ENCODE measurements at regions not wholly inside any gene's neighbourhood (a gene's known extent, or its start where the extent isn't known, plus 50 kb on each side); places are given as distances from the start of the nearest gene placed in this dataset.

DNA sequence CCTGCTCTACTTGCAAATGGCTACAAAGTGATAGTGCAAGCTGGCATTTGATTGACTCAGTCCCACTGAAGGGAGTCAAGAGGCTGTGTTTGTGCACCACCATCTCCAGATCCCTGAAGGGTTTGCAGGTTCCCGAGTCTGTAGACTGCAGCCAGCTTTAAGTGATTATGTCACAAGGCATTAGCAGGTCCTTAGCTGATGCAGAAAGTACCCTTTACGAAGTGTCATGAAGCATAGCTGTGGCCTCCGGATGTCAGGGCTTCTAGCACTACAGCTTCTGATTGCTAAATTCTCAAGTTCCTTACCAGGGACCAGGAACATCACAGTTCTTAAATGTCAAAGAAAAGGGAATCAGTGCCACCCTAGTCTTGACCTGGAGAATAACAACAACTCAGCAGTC is 311.3 kb upstream of the TRPC7 start:
- TF ChIP-seq, protein P1, sequence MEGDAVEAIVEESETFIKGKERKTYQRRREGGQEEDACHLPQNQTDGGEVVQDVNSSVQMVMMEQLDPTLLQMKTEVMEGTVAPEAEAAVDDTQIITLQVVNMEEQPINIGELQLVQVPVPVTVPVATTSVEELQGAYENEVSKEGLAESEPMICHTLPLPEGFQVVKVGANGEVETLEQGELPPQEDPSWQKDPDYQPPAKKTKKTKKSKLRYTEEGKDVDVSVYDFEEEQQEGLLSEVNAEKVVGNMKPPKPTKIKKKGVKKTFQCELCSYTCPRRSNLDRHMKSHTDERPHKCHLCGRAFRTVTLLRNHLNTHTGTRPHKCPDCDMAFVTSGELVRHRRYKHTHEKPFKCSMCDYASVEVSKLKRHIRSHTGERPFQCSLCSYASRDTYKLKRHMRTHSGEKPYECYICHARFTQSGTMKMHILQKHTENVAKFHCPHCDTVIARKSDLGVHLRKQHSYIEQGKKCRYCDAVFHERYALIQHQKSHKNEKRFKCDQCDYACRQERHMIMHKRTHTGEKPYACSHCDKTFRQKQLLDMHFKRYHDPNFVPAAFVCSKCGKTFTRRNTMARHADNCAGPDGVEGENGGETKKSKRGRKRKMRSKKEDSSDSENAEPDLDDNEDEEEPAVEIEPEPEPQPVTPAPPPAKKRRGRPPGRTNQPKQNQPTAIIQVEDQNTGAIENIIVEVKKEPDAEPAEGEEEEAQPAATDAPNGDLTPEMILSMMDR (IDR thresholded peaks at IDR 0.05) = no peak
- TF ChIP-seq POLR2A (IDR thresholded peaks at IDR 0.05) (no peak), POLR2AphosphoS5 (IDR thresholded peaks at IDR 0.05) (no peak)
- no peaks in the 10 kb centered on the region for H3K4me1 ChIP-seq
- intact Hi-C loops (cut with DNase I; ENCODE audit: low total_unique reads) = no loop called here
- H3K9me3 ChIP-seq = no peaks in the 10 kb centered on the region
- DNase-seq (ENCODE audit: low spot score in 2 of 2) = no peak
- H3K27ac ChIP-seq = no peak overlapping the region
- no peaks in the 10 kb centered on the region for H3K27me3 ChIP-seq
- H3K36me3 ChIP-seq = no peaks in the 10 kb centered on the region
- H3K4me3 ChIP-seq = no peak overlapping the region

DNA sequence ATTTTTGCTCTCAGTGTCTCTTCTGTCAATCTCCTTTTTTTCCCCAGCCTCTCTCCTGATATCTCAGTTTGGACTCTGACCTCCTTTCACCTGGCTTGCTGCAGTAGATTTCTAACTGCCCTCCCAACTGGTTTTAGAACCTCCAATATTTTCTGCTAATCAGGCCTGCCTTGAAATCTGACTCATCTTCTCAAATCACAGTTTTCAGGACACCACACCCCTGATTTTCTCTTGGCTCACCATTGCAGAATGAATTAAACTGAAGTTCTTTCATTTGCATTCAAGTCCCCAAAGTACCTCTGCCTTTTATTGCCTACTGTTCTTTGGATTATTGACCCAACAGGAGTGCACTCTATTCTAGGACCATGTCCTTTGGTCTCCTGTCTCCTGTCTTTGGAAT is 310.4 kb upstream of the TRPC7 start:
- no peak overlapping the region for H3K27ac ChIP-seq
- no peak for DNase-seq (ENCODE audit: low spot score in 2 of 2)
- no peaks in the 10 kb centered on the region for H3K9me3 ChIP-seq
- intact Hi-C loops (cut with DNase I; ENCODE audit: low total_unique reads) = no loop called here
- no peaks in the 10 kb centered on the region for H3K27me3 ChIP-seq
- TF ChIP-seq POLR2AphosphoS5 (IDR thresholded peaks at IDR 0.05) = no peak
- TF ChIP-seq, protein P1 (IDR thresholded peaks at IDR 0.05) = no peak
- no peak for TF ChIP-seq POLR2A (IDR thresholded peaks at IDR 0.05)
- H3K36me3 ChIP-seq = no peaks in the 10 kb centered on the region
- no peak overlapping the region for H3K4me3 ChIP-seq
- H3K4me1 ChIP-seq = no peaks in the 10 kb centered on the region

DNA sequence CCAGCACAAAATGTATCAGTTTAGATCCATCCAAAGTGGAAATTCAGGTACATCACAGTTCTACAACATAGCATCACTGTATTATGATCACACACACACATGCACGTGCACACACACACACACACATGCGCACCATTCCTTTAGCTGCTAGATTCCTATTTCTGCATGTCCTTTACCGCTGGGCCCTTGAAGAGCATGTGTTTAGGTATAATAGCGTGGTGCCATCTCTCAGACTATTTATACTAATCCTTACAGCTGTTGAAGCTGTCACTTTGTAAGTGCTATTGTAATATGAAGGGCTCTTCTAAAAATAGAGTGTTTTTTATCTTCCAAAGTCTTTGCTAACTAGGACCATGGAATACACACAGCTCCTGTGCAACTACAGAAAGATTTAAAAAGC is 308.8 kb upstream of the TRPC7 start:
- Histone ChIP-seq H3K4me3 (no peak overlapping the region), H3K27ac (no peak overlapping the region), H3K4me1 (no peaks in the 10 kb centered on the region), H3K27me3 (no peaks in the 10 kb centered on the region), H3K9me3 (no peaks in the 10 kb centered on the region), H3K36me3 (no peaks in the 10 kb centered on the region)
- intact Hi-C loops (cut with DNase I; ENCODE audit: low total_unique reads) = no loop called here
- no peak for DNase-seq (ENCODE audit: low spot score in 2 of 2)
- no peak for TF ChIP-seq POLR2A (IDR thresholded peaks at IDR 0.05)
- TF ChIP-seq, protein P1 (IDR thresholded peaks at IDR 0.05) = no peak
- TF ChIP-seq POLR2AphosphoS5 (IDR thresholded peaks at IDR 0.05) = no peak

DNA sequence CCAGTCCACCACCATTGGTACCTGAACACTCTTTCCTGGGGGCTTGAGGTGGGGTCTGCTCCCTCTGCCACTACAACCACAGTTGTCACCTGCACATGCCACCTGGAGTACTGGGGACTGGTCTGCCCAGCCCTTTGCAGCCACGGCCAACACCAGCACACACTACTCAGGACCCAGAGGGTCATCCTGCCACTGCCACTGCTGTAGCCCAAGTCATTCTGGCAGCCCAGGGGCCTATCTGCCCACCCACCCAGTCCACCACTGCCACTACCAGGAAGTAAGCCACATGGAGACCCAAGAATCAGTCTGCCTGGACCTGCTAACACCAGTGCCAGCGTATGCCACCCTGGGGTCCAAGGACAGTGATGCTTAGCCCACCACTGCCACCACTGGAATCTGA is 302.4 kb upstream of the TRPC7 start:
- Histone ChIP-seq H3K4me3 (no peak overlapping the region), H3K9me3 (no peaks in the 10 kb centered on the region), H3K27me3 (no peaks in the 10 kb centered on the region), H3K36me3 (no peaks in the 10 kb centered on the region), H3K4me1 (no peaks in the 10 kb centered on the region), H3K27ac (no peak overlapping the region)
- intact Hi-C loops (cut with DNase I; ENCODE audit: low total_unique reads) = no loop called here
- TF ChIP-seq POLR2A (IDR thresholded peaks at IDR 0.05) (no peak), POLR2AphosphoS5 (IDR thresholded peaks at IDR 0.05) (no peak)
- TF ChIP-seq, protein P1 (IDR thresholded peaks at IDR 0.05) = no peak
- no peak for DNase-seq (ENCODE audit: low spot score in 2 of 2)

DNA sequence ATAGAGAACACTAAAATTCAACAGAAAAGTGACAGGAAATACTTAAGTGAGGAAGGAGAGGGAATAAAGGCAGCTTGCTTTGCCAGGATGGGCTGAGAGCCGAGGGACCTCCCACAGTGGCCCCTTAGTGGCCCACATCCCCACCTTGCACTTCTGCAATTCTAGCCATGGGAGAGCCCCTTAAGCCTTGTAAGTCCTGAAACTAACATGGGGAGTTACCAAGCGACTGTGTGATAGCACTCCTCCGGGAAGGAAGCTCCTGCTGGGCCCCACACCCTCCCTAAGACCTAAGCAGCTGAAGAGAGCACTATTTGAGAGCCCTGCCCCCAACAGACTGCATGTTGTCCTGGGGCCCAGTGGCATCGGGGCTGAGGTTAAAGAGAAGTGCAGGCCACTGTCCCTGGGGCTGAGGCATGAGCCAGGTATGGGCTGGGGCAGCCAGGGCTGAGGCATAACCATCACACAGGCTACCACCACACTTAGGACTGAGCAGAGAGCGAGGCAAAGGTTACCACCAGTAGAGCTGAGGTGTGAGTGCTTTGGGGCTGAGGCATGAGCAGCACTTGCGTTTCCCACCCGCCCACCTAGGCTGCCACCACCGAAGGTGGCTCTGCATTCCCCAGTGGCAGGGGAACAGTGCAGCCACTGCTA is 301.8 kb upstream of the TRPC7 start:
- no peak for TF ChIP-seq POLR2A (IDR thresholded peaks at IDR 0.05)
- TF ChIP-seq POLR2AphosphoS5 (IDR thresholded peaks at IDR 0.05) = no peak
- TF ChIP-seq, protein P1 (IDR thresholded peaks at IDR 0.05) = no peak
- no peaks in the 10 kb centered on the region for H3K4me1 ChIP-seq
- H3K36me3 ChIP-seq = no peaks in the 10 kb centered on the region
- DNase-seq (ENCODE audit: low spot score in 2 of 2) = no peak
- H3K27ac ChIP-seq = no peak overlapping the region
- H3K4me3 ChIP-seq = no peak overlapping the region
- no peaks in the 10 kb centered on the region for H3K9me3 ChIP-seq
- no peaks in the 10 kb centered on the region for H3K27me3 ChIP-seq
- intact Hi-C loops (cut with DNase I; ENCODE audit: low total_unique reads) = no loop called here
